ENCODE measurements at regions not wholly inside any gene's neighbourhood (a gene's known extent, or its start where the extent isn't known, plus 50 kb on each side); places are given as distances from the start of the nearest gene placed in this dataset.

DNA sequence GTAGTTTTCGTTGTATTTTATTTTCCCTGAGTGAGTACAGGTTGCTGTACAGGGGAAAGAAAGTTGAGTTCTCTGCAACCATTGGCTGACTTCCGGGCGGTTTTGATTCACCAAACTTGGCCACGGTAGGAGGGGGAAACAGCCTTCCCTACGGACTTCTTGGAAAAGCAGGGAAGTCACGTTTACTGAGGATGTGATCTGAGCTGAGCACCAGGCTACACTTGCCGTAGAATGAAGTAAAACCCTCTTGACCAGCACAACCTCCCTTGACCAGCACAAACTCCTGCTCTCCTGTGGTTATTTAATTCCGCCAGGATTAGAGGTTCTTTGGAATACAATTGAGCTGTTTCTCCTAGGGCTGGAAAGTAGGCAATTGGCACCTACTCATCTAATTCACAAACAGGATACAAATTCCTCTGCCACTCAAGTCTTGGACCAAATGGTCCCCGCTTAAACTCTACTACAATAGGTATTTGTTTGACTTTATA, 242.0 kb upstream of the RBFOX1 start:
- H3K4me3 ChIP-seq (ENCODE audit: low read depth, low read length), result no peak overlapping the region
- no peak for DNase-seq (ENCODE audit: low read depth, low spot score)
- TF ChIP-seq, protein P1, sequence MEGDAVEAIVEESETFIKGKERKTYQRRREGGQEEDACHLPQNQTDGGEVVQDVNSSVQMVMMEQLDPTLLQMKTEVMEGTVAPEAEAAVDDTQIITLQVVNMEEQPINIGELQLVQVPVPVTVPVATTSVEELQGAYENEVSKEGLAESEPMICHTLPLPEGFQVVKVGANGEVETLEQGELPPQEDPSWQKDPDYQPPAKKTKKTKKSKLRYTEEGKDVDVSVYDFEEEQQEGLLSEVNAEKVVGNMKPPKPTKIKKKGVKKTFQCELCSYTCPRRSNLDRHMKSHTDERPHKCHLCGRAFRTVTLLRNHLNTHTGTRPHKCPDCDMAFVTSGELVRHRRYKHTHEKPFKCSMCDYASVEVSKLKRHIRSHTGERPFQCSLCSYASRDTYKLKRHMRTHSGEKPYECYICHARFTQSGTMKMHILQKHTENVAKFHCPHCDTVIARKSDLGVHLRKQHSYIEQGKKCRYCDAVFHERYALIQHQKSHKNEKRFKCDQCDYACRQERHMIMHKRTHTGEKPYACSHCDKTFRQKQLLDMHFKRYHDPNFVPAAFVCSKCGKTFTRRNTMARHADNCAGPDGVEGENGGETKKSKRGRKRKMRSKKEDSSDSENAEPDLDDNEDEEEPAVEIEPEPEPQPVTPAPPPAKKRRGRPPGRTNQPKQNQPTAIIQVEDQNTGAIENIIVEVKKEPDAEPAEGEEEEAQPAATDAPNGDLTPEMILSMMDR (IDR thresholded peaks at IDR 0.05; ENCODE audit: insufficient read depth, low read length, missing control alignments), result no peak
- ChIA-PET POLR2A (no interaction called here), CTCF (no interaction called here)

DNA sequence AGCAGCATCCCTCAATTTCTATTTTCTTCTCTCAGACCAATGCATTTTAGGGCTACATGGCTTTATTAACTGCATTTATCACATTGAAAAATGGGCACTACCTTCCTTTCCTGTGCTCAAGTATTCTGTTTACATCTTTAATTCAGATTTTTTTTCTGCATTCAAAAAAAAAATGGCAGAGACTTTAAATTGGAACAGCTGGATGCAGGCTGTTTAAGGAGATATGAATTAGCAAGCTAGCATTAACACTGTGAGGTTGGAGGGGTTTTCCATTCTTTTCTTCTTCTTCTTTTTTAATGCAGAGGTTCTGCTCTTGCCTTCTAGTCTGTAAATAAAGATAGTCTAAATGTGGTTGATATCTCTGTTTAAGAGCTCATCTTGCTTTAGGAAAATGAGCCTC, 242.9 kb upstream of the RBFOX1 start:
- POLR2A ChIA-PET, result no interaction called here
- no peak for DNase-seq (ENCODE audit: low read depth, low spot score)
- H3K4me3 ChIP-seq (ENCODE audit: low read depth, low read length), result no peak overlapping the region
- CTCF ChIA-PET, result no interaction called here
- TF ChIP-seq, protein P1 (IDR thresholded peaks at IDR 0.05; ENCODE audit: insufficient read depth, low read length, missing control alignments), result no peak

DNA sequence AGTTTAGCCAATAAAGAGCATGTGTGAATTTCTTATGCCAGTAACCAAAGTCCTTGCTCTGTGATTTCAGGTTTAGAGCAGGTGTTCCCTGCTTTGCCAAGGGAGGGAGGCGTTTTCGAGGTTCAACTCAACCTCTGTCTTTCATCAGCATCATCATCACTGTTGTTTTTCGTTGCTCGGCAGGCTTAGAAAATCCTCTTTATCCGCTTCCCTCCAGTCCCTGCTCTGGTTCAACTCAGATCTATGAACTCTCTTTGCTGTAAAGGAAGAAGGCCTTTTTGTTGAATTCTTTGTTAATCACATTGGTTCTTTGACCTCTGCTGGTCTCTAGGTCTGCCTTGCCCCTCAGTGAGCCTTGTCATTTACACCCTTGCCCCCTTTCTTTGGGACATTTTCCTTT, 243.9 kb upstream of the RBFOX1 start:
- ChIA-PET POLR2A (no interaction called here), CTCF (no interaction called here)
- no peak for DNase-seq (ENCODE audit: low read depth, low spot score)
- TF ChIP-seq, protein P1 (IDR thresholded peaks at IDR 0.05; ENCODE audit: insufficient read depth, low read length, missing control alignments), result no peak
- no peak overlapping the region for H3K4me3 ChIP-seq (ENCODE audit: low read depth, low read length)

DNA sequence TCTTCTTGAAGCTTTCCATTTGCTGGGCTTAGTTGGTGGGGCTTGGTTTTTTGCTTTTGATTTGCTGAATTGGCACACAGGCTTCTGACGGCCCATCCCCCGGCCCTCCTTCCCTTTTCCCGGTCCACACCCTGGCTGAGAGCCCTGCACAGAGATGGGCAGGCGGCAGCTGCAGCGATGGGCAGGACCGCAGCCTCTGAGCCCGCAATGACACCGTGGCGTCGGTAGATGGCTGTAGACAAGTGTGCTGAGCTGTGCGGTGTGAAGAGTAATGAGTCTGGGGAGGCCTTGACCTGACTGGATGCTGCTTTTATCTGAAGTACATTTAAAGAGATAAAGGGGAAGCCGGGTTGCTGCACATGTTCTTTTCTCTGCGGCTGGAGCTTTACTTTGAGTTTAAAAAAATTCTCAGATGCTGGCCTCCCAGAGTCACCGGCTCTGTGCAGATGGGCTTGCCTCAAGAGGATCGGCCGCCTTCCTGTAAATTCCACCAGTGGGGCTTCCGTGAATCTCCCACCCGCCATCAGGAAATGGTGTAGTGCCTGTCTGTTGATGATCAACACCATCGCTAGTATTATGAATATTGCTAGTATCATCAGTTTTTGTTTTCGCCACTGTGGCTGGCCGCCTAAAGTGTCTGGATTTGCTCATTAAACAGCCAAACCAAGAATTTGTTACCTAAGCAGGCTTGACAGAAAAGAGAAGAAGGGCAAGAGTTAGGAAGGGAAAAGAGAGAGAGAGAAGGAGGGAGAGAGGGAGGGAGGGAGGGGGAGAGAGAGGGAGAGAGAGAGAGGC, 245.6 kb upstream of the RBFOX1 start:
- no peak for DNase-seq (ENCODE audit: low read depth, low spot score)
- ChIA-PET POLR2A (no interaction called here), CTCF (no interaction called here)
- TF ChIP-seq, protein P1 (IDR thresholded peaks at IDR 0.05; ENCODE audit: insufficient read depth, low read length, missing control alignments), result no peak
- no peak overlapping the region for H3K4me3 ChIP-seq (ENCODE audit: low read depth, low read length)

DNA sequence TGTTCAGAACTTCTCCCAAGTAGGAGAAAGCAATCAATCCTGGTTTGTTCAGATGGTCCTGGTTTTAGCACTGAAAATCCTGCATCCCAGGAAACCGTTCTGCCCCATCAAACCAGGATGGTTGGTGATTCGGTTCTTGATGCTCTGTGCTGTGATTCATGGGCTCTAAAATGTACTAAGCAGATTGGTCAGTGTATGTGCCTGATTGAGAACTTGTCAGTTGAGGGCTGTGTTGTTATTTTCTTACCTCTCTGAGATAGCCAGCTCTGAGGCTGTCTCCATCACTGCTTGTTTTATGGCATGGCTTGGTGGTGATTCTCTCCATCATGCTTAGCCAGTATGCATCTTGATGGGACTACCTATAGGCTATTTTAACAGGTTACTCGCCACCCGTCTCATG, 246.9 kb upstream of the RBFOX1 start:
- CTCF ChIA-PET, result no interaction called here
- H3K4me3 ChIP-seq (ENCODE audit: low read depth, low read length), result no peak overlapping the region
- TF ChIP-seq, protein P1 (IDR thresholded peaks at IDR 0.05; ENCODE audit: insufficient read depth, low read length, missing control alignments), result no peak
- POLR2A ChIA-PET, result no interaction called here
- no peak for DNase-seq (ENCODE audit: low read depth, low spot score)

DNA sequence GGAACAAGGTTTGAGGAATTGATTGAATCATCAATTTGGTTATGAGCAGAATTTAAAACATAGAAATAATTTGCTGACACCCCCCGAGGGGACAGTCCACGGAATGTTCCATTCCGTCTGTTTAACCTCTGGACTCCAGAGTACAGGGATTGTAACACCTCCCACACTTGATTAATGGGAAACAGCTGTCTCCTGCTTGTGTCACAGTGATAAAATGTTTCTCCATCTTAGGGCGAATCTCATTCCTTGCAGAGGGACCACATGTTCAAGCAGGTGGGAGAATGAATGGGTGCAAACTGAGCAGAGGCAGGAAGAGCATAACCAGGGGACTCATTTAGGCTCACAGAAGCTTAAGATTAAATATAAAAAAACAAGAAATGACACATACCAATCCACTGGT, 249.5 kb upstream of the RBFOX1 start:
- ChIA-PET CTCF (no interaction called here), POLR2A (no interaction called here)
- TF ChIP-seq, protein P1 (IDR thresholded peaks at IDR 0.05; ENCODE audit: insufficient read depth, low read length, missing control alignments), result no peak
- no peak overlapping the region for H3K4me3 ChIP-seq (ENCODE audit: low read depth, low read length)
- no peak for DNase-seq (ENCODE audit: low read depth, low spot score)

Measured in AG04449 (cell line).